ENCODE measurements at regions not wholly inside any gene's neighbourhood (a gene's known extent, or its start where the extent isn't known, plus 50 kb on each side); places are given as distances from the start of the nearest gene placed in this dataset.

DNA sequence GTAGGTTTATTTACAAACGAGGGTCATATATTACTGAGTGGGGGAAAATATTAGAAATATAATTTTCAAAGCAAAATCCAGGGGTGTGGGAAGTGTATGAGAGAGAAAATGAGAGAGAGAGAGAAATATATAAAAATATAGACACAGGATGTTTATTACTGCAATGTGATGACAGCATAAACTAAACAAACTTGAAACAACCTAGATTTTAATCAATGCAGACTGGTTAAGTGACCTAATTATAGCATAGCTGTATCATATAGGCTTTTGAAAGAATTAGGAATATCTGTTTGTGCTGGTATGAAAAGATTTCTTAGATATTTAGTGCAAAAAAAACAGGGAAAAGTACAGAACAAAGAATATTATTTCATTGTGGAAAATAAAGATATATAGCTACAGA, 280.5 kb downstream of the ACTL7B start:
- no peak for TF ChIP-seq CTCF (IDR thresholded peaks at IDR 0.05)
- TF ChIP-seq POLR2A (IDR thresholded peaks at IDR 0.05): no peak
